H1 (cell line): ENCODE measurements at regions not wholly inside any gene's neighbourhood (a gene's known extent, or its start where the extent isn't known, plus 50 kb on each side); places are given as distances from the start of the nearest gene placed in this dataset.

Experiments used
- CTCF ChIA-PET: fragments of 300-600 bp; sonication (Branson Sonifier 250); formaldehyde crosslinking; loops from one replicate; lab custom pipeline; 2021; ENCODE audit not compliant: partially characterized antibody; lab: Charles Lee
- POLR2A ChIA-PET: fragments of 300-600 bp; sonication (Branson Sonifier 250); formaldehyde crosslinking; loops from one replicate; lab custom pipeline; 2021; ENCODE audit warnings: inconsistent platforms; ENCODE audit not compliant: partially characterized antibody; lab: Charles Lee
- DNase-seq, 2 experiments: peaks; one replicate each; pipeline versions ENCODE4 v3.0.0 to v3.0.0-alpha.2; 2010 to 2022; ENCODE audit warnings: low spot score in 2 of 2, low read depth in 1 of 2, mixed read lengths in 1 of 2
- FAIRE-seq: peaks from 2 replicates; lab custom pipeline; 2011; peaks lifted over from hg19 to GRCh38; lab: Jason Lieb, UNC
- H2AFZ ChIP-seq: 2 replicates; pipeline ENCODE4 v1.8.1; 2012; ENCODE audit warnings: low read length, inconsistent platforms
- H2AK5ac ChIP-seq: 2 replicates; pipeline ENCODE4 v1.6.1; 2013; ENCODE audit warnings: low read depth, low read length
- H2BK120ac ChIP-seq: replicated peaks from 2 replicates; pipeline ENCODE3; 2013; ENCODE audit warnings: low read depth, low read length, inconsistent platforms
- H2BK12ac ChIP-seq: 2 replicates; pipeline ENCODE4 v1.6.1; 2013; ENCODE audit warnings: low read depth, low read length
- H2BK15ac ChIP-seq: 2 replicates; pipeline ENCODE4 v1.6.1; 2013; ENCODE audit warnings: low read length
- H2BK20ac ChIP-seq: 2 replicates; pipeline ENCODE4 v1.6.1; 2013; ENCODE audit warnings: low read length
- H2BK5ac ChIP-seq: 2 replicates; pipeline ENCODE4 v1.6.1; 2013; ENCODE audit warnings: low read depth, low read length
- H3K14ac ChIP-seq: 2 replicates; pipeline ENCODE4 v1.6.1; 2013; ENCODE audit warnings: inconsistent platforms; ENCODE audit not compliant: insufficient read length
- H3K18ac ChIP-seq: 2 replicates; pipeline ENCODE4 v1.6.1; 2013; ENCODE audit warnings: low read length; ENCODE audit errors: extremely low read depth
- H3K23ac ChIP-seq: 2 replicates; pipeline ENCODE4 v1.6.1; 2013; ENCODE audit warnings: inconsistent platforms; ENCODE audit not compliant: insufficient read length
- H3K23me2 ChIP-seq: 2 replicates; pipeline ENCODE4 v1.6.1; 2013; ENCODE audit warnings: low read depth, low read length
- H3K27ac ChIP-seq: 2 replicates; pipeline ENCODE4 v1.6.1; 2011; ENCODE audit warnings: low read depth, low read length, inconsistent platforms
- H3K27me3 ChIP-seq, 4 experiments: replicated peaks in 1 of 4; 1 replicate in 1 of 4; 2 replicates in 3 of 4; pipeline versions ENCODE4 v1.6.1 to v1.8.1; 2011 to 2013; ENCODE audit warnings: low read length in 3 of 4, mild to moderate bottlenecking in 3 of 4, inconsistent platforms in 2 of 4, mixed read lengths in 2 of 4, moderate library complexity in 1 of 4; ENCODE audit not compliant: control insufficient read depth in 3 of 4, insufficient read depth in 3 of 4; ENCODE audit errors: extremely low read depth in 1 of 4
- H3K36me3 ChIP-seq, 4 experiments: 2 replicates each; pipeline versions ENCODE4 v1.6.1 to v1.8.1; 2011 to 2013; ENCODE audit warnings: mild to moderate bottlenecking in 4 of 4, low read length in 3 of 4, moderate library complexity in 2 of 4, control low read depth in 1 of 4, inconsistent platforms in 1 of 4; ENCODE audit not compliant: insufficient read depth in 4 of 4, control insufficient read depth in 2 of 4
- H3K4ac ChIP-seq: replicated peaks from 2 replicates; pipeline ENCODE3; 2013; ENCODE audit warnings: low read length, low read depth, mixed read lengths, inconsistent platforms; ENCODE audit not compliant: insufficient read length
- H3K4me1 ChIP-seq, 4 experiments: replicated peaks in 1 of 4; 1 replicate in 1 of 4; 2 replicates in 3 of 4; pipeline versions ENCODE4 v1.6.1 to v1.8.1; 2011 to 2013; ENCODE audit warnings: low read length in 3 of 4, inconsistent platforms in 2 of 4, mixed read lengths in 1 of 4; ENCODE audit not compliant: insufficient read depth in 4 of 4, control insufficient read depth in 3 of 4
- H3K4me2 ChIP-seq, 2 experiments: 2 replicates each; pipeline versions ENCODE4 v1.6.1 to v1.8.1; 2011 to 2013; ENCODE audit warnings: low read depth in 2 of 2, low read length in 2 of 2, control low read depth in 1 of 2, inconsistent platforms in 1 of 2, mild to moderate bottlenecking in 1 of 2; ENCODE audit not compliant: insufficient read depth in 1 of 2
- H3K4me3 ChIP-seq, 4 experiments: fragments of 200-600, 300-600 bp in 1 of 4; sonication (generic), shearing (Covaris generic), sonication (Bioruptor Twin) in 1 of 4; 2 replicates each; pipeline versions ENCODE4 v1.5.1 to v1.8.1; 2011 to 2016; ENCODE audit warnings: low read length in 4 of 4, low read depth in 3 of 4, control low read depth in 2 of 4, inconsistent platforms in 2 of 4, mild to moderate bottlenecking in 2 of 4, mixed read lengths in 1 of 4, moderate library complexity in 1 of 4; ENCODE audit not compliant: insufficient read depth in 2 of 4; ENCODE audit errors: extremely low read depth in 1 of 4
- H3K56ac ChIP-seq: replicated peaks from 2 replicates; pipeline ENCODE3; 2013; ENCODE audit warnings: low read depth, mild to moderate bottlenecking, mixed read lengths, low read length, inconsistent platforms; ENCODE audit not compliant: insufficient read length
- H3K79me1 ChIP-seq: 2 replicates; pipeline ENCODE4 v1.6.1; 2013; ENCODE audit warnings: low read depth, low read length, control low read depth
- H3K79me2 ChIP-seq, 2 experiments: 2 replicates each; pipeline versions ENCODE4 v1.6.1 to v1.8.1; 2012 to 2013; ENCODE audit warnings: low read length in 2 of 2, mild to moderate bottlenecking in 2 of 2, inconsistent platforms in 1 of 2; ENCODE audit not compliant: insufficient read depth in 2 of 2, control insufficient read depth in 1 of 2
- H3K9ac ChIP-seq, 4 experiments: replicated peaks in 1 of 4; 1 replicate in 1 of 4; 2 replicates in 3 of 4; pipeline versions ENCODE4 v1.6.1 to v1.8.1; 2011 to 2013; ENCODE audit warnings: low read depth in 3 of 4, low read length in 3 of 4, control low read depth in 2 of 4, mild to moderate bottlenecking in 2 of 4, moderate library complexity in 2 of 4, inconsistent platforms in 1 of 4; ENCODE audit errors: extremely low read depth in 1 of 4
- H3K9me3 ChIP-seq, 2 experiments: 2 replicates each; pipeline versions ENCODE4 v1.6.1 to v1.8.1; 2012 to 2013; ENCODE audit warnings: mild to moderate bottlenecking in 2 of 2, moderate library complexity in 2 of 2, control low read depth in 1 of 2, inconsistent platforms in 1 of 2, low read depth in 1 of 2, low read length in 1 of 2, mixed read lengths in 1 of 2; ENCODE audit not compliant: insufficient read depth in 2 of 2
- H4K20me1 ChIP-seq, 2 experiments: replicated peaks in 1 of 2; 2 replicates each; pipeline versions ENCODE3 to v1.8.1; 2011 to 2013; ENCODE audit warnings: inconsistent platforms in 2 of 2, low read length in 2 of 2, mild to moderate bottlenecking in 1 of 2; ENCODE audit not compliant: insufficient read depth in 2 of 2, control insufficient read depth in 1 of 2
- H4K5ac ChIP-seq: 2 replicates; pipeline ENCODE4 v1.6.1; 2013; ENCODE audit warnings: low read length, low read depth, mixed read lengths, inconsistent platforms; ENCODE audit not compliant: insufficient read length
- H4K8ac ChIP-seq: 2 replicates; pipeline ENCODE4 v1.8.0; 2013; ENCODE audit warnings: mild to moderate bottlenecking, moderate library complexity, low read length, inconsistent platforms; ENCODE audit not compliant: insufficient read depth; ENCODE audit errors: extremely low read depth
- H4K91ac ChIP-seq: replicated peaks from 2 replicates; pipeline ENCODE3; 2013; ENCODE audit warnings: low read length, mixed read lengths, inconsistent platforms; ENCODE audit not compliant: insufficient read length
- BCL11A ChIP-seq, 2 experiments: IDR thresholded peaks; one replicate each; pipeline ENCODE4 v1.6.1; 2011; ENCODE audit warnings: low read depth in 2 of 2, low read length in 2 of 2, mild to moderate bottlenecking in 2 of 2
- CBX8 ChIP-seq: fragments of 300-800, 300-1000 bp; sonication (generic); IDR thresholded peaks from 2 replicates; pipeline ENCODE4 v1.7.1; 2016; ENCODE audit warnings: low read depth, low read length, borderline replicate concordance
- CHD1 ChIP-seq: IDR thresholded peaks from 2 replicates; pipeline ENCODE4 v1.6.1; 2012; ENCODE audit warnings: low read depth, low read length, improper control_type of control experiment
- EGR1 ChIP-seq: IDR thresholded peaks from 2 replicates; pipeline ENCODE4 v1.6.1; 2011; ENCODE audit warnings: low read depth, low read length, borderline replicate concordance
- HDAC6 ChIP-seq: IDR thresholded peaks from one replicate; pipeline ENCODE4 v1.7.1; 2012; ENCODE audit warnings: low read depth, mild to moderate bottlenecking, inconsistent platforms, low read length, moderate library complexity
- KDM1A ChIP-seq: fragments of 200-600, 300-600 bp; sonication (generic); IDR thresholded peaks from 2 replicates; pipeline ENCODE4 v1.7.1; 2016; ENCODE audit warnings: mild to moderate bottlenecking, low read length, borderline replicate concordance
- POLR2AphosphoS5 ChIP-seq: IDR thresholded peaks from 2 replicates; pipeline ENCODE4 v1.6.1; 2011; ENCODE audit warnings: low read depth, low read length
- SRF ChIP-seq: IDR thresholded peaks from 2 replicates; pipeline ENCODE4 v1.6.1; 2011; ENCODE audit warnings: mild to moderate bottlenecking, low read depth, low read length, moderate library complexity
- TBP ChIP-seq: IDR thresholded peaks from 2 replicates; pipeline ENCODE4 v1.6.1; 2011; ENCODE audit warnings: low read depth, low read length, improper control_type of control experiment
- WGBS, 2 experiments: shearing (Covaris generic) in 1 of 2; methylation state at CpG; one replicate each; pipeline versions ENCODE4 v1.1.6 to v1.1.7; 2013 to 2015; ENCODE audit warnings: low lambda C conversion rate in 2 of 2, mixed read lengths in 2 of 2, inconsistent platforms in 1 of 2, low coverage in 1 of 2, missing lambda C conversion rate in 1 of 2; ENCODE audit not compliant: insufficient replicate concordance in 2 of 2, insufficient coverage in 1 of 2, insufficient read length in 1 of 2; ENCODE audit errors: extremely low coverage in 1 of 2, missing lambda C conversion rate in 1 of 2; 5-methylcytosine and 5-hydroxymethylcytosine counted together
- TF ChIP-seq, protein P1 (sequence below): IDR thresholded peaks from 2 replicates; pipeline ENCODE4 v1.6.1; 2011; ENCODE audit warnings: low read length, improper control_type of control experiment

DNA sequence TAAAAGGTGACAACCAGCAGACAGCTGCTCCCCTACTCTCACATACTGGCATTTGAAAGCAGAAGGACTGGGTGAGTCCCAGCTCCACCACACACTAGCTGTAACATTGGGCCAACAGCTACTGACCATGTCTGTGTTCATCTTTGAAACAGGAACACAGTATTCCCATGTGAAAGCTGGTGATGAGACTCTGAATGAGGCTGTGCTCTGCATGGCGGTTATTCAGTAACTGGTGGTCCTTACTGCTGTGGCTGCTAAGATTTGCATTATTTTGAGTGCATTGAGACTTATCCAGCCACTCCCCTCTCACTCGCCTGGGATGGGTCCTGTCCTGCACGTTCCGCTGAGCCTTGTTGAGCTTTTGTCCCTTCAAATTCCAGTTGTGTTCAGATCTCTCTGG, 342.9 kb downstream of the FOXL1 start:
- H3K56ac ChIP-seq, result no peak overlapping the region
- no peak overlapping the region for H3K4me3 ChIP-seq
- ChIA-PET CTCF (interaction anchor here (0.7 to 1.7 kb wide), 2 partner anchors 135 to 377 kb away, joined by 3 read pairs; no protein-coding TSS in a partner anchor), POLR2A (interaction anchor here (0.7 kb wide), 1 partner anchor 27 kb away, joined by 3 read pairs; no protein-coding TSS in a partner anchor)
- H3K27me3 ChIP-seq, result no peaks in the 10 kb centered on the region
- DNase-seq, result no peak
- H4K20me1 ChIP-seq, result no peaks in the 10 kb centered on the region
- WGBS, 2 experiments, result 98% methylated on average over 4 of the region's 4 CpGs; no CpG with 5 or more reads in 1 of the 2 experiments
- H2AK5ac ChIP-seq, result no peak overlapping the region; the same call in 1 of the 2 replicates
- no peak overlapping the region for H3K23ac ChIP-seq
- no peak overlapping the region for H3K9ac ChIP-seq
- no peak overlapping the region for H3K14ac ChIP-seq
- no peak overlapping the region for H4K5ac ChIP-seq
- TF ChIP-seq CHD1, result no peak
- no peak for TF ChIP-seq TBP
- TF ChIP-seq EGR1, result no peak
- TF ChIP-seq BCL11A (IDR thresholded peaks at IDR 0.05; ENCODE audit: low read depth in 2 of 2, low read length in 2 of 2), result no peak
- no peak for TF ChIP-seq CBX8
- TF ChIP-seq SRF, result no peak
- TF ChIP-seq, protein P1, sequence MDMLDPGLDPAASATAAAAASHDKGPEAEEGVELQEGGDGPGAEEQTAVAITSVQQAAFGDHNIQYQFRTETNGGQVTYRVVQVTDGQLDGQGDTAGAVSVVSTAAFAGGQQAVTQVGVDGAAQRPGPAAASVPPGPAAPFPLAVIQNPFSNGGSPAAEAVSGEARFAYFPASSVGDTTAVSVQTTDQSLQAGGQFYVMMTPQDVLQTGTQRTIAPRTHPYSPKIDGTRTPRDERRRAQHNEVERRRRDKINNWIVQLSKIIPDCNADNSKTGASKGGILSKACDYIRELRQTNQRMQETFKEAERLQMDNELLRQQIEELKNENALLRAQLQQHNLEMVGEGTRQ, result no peak
- no peak for TF ChIP-seq KDM1A
- TF ChIP-seq HDAC6, result no peak
- no peak for TF ChIP-seq POLR2AphosphoS5
- no peaks in the 10 kb centered on the region for H3K79me2 ChIP-seq
- no peak overlapping the region for H2BK12ac ChIP-seq
- no peak overlapping the region for H4K91ac ChIP-seq
- H3K4me2 ChIP-seq, result no peak overlapping the region
- no peak overlapping the region for H3K27ac ChIP-seq
- H3K9me3 ChIP-seq, result peaks cover 7% of the 10 kb centered on the region in 2 experiments; a peak in 3 of 4 replicates
- no peak overlapping the region for H2BK120ac ChIP-seq
- FAIRE-seq, result no peak
- no peak overlapping the region for H3K4ac ChIP-seq
- peak overlapping the region; percentile 53; the same call in 1 of the 2 replicates for H4K8ac ChIP-seq
- H2BK5ac ChIP-seq, result no peak overlapping the region
- H2BK20ac ChIP-seq, result no peak overlapping the region
- no peaks in the 10 kb centered on the region for H3K36me3 ChIP-seq
- H2BK15ac ChIP-seq, result no peak overlapping the region
- H3K23me2 ChIP-seq, result no peaks in the 10 kb centered on the region
- H3K18ac ChIP-seq, result no peak overlapping the region
- H3K4me1 ChIP-seq, result peaks cover 0 to 4% (median 2%) of the 10 kb centered on the region in 4 experiments; a peak in 3 of 7 replicates
- no peaks in the 10 kb centered on the region; the same call in 1 of the 2 replicates for H3K79me1 ChIP-seq
- H2AFZ ChIP-seq, result no peak overlapping the region
